GM12891 (cell line): ENCODE measurements at regions not wholly inside any gene's neighbourhood (a gene's known extent, or its start where the extent isn't known, plus 50 kb on each side); places are given as distances from the start of the nearest gene placed in this dataset.
"Not testable (repeated sequence)": the region's sequence is repeated elsewhere in the genome, so short reads cannot be mapped to it uniquely, and the experiment has no call there.

ENCODE experiments used
- POLR2A ChIP-seq: IDR thresholded peaks from 2 replicates; pipeline ENCODE4 v1.6.1; 2011; ENCODE audit warnings: low read depth, low read length, control low read depth
- POLR2AphosphoS5 ChIP-seq: IDR thresholded peaks from 2 replicates; pipeline ENCODE4 v1.6.1; 2011; ENCODE audit warnings: low read depth, low read length, control low read depth
- POU2F2 ChIP-seq: IDR thresholded peaks from 2 replicates; pipeline ENCODE4 v1.6.1; 2011; ENCODE audit warnings: low read depth, mild to moderate bottlenecking, control low read depth, low read length, moderate library complexity
- SPI1 ChIP-seq: IDR thresholded peaks from 2 replicates; pipeline ENCODE4 v1.6.1; 2011; ENCODE audit warnings: low read depth, low read length, control low read depth
- TAF1 ChIP-seq: IDR thresholded peaks from 2 replicates; pipeline ENCODE4 v1.6.1; 2011; ENCODE audit warnings: low read depth, low read length, control low read depth

DNA sequence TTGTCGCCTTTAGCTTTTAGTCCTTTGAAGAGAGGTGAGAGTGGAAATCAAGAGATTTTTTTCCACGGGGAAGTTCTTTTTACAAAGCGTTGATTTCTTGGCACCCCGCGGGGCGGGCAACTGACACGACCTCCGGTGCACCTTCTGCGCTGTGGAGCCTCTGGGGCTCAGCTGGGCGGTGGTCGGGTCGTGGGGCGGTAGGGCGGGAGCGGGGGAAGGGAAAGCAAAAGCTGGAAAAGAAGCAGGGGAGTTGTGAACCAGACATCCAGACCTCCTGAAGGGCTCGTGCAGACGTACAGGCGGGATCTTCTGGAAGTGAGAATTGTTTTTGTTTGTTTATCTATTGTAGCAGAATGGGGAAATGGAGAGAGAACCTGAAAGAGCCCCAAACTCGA is 63.3 kb downstream of the PPIAL4A start:
- not testable (repeated sequence) for TF ChIP-seq POLR2A, TAF1, POLR2AphosphoS5, SPI1, POU2F2
